K562 (cell line): ENCODE measurements at regions not wholly inside any gene's neighbourhood (a gene's known extent, or its start where the extent isn't known, plus 50 kb on each side); places are given as distances from the start of the nearest gene placed in this dataset.

Experiments
- ARID2 ChIP-seq: fragments of 450-650 bp; IDR thresholded peaks from 2 replicates; pipeline ENCODE4 v1.6.1; 2017; ENCODE audit warnings: antibody characterized with exemption, mild to moderate bottlenecking
- CCNT2 ChIP-seq: IDR thresholded peaks from 2 replicates; pipeline ENCODE4 v1.6.1; 2011; ENCODE audit warnings: borderline replicate concordance, low read depth, mild to moderate bottlenecking, moderate library complexity, mixed read lengths, low read length; ENCODE audit not compliant: insufficient read length; ENCODE audit errors: extremely low read depth
- CTBP1 ChIP-seq: fragments of 450-650 bp; IDR thresholded peaks from 2 replicates; pipeline ENCODE4 v1.6.1; 2016; ENCODE audit warnings: borderline replicate concordance
- DPF2 ChIP-seq: fragments of 450-650 bp; IDR thresholded peaks from 2 replicates; pipeline ENCODE4 v1.6.1; 2016
- FOSL1 ChIP-seq: fragments of 200-800 bp; sonication (Bioruptor generic); conservative IDR thresholded peaks from 2 replicates; pipeline ENCODE4 v1.6.1; 2016; ENCODE audit warnings: missing genetic modification characterization, missing compliant biosample characterization
- FOXA3 ChIP-seq, 2 experiments: fragments of 450-650 bp in 1 of 2; sonication (generic) in 1 of 2; formaldehyde crosslinking; IDR thresholded peaks in 1 of 2; conservative IDR thresholded peaks in 1 of 2; 2 replicates each; pipeline versions ENCODE4 v1.4.0 to v1.8.0; 2020 to 2022; ENCODE audit warnings: mild to moderate bottlenecking in 2 of 2, missing genetic modification reagents in 1 of 2
- KDM2B ChIP-seq: fragments of 250-450 bp; sonication (Bioruptor Pico); IDR thresholded peaks from 2 replicates; pipeline ENCODE4 v1.8.0; 2021; ENCODE audit warnings: mild to moderate bottlenecking, moderate library complexity
- LEF1 ChIP-seq: fragments of 450-650 bp; IDR thresholded peaks from 2 replicates; pipeline ENCODE4 v1.6.1; 2016; ENCODE audit warnings: mild to moderate bottlenecking
- MEIS2 ChIP-seq: fragments of 450-650 bp; IDR thresholded peaks from 2 replicates; pipeline ENCODE4 v1.6.1; 2014; ENCODE audit warnings: mild to moderate bottlenecking; ENCODE audit not compliant: partially characterized antibody
- NR2C1 ChIP-seq, 2 experiments: fragments of 450-650 bp; IDR thresholded peaks; 2 replicates each; pipeline ENCODE4 v1.6.1; 2017; ENCODE audit warnings: mild to moderate bottlenecking in 2 of 2, antibody characterized with exemption in 1 of 2, inconsistent platforms in 1 of 2, missing compliant biosample characterization in 1 of 2, missing genetic modification characterization in 1 of 2
- RAD21 ChIP-seq, 2 experiments: fragments of 250-450 bp in 1 of 2; fragments of 450-650 bp in 1 of 2; sonication (Bioruptor Pico) in 1 of 2; formaldehyde crosslinking in 1 of 2; IDR thresholded peaks in 1 of 2; conservative IDR thresholded peaks in 1 of 2; 2 replicates each; pipeline versions ENCODE4 v1.4.0 to v1.8.0; 2020 to 2022; ENCODE audit warnings: mild to moderate bottlenecking in 2 of 2, moderate library complexity in 1 of 2
- RUNX1 ChIP-seq: sonication (generic); IDR thresholded peaks from 2 replicates; pipeline ENCODE4 v1.6.1; 2016; ENCODE audit warnings: antibody characterized with exemption, low read depth
- ZNF224 ChIP-seq: sonication (generic); formaldehyde crosslinking; IDR thresholded peaks from 2 replicates; pipeline ENCODE4 v1.8.0; 2022; ENCODE audit warnings: mild to moderate bottlenecking, missing genetic modification reagents
- TF ChIP-seq, protein P1 (sequence below): fragments of 250-450 bp; sonication (Bioruptor Pico); IDR thresholded peaks from 2 replicates; pipeline ENCODE4 v1.9.0; 2021; ENCODE audit warnings: mild to moderate bottlenecking, inconsistent platforms
- TF ChIP-seq, protein P2 (sequence below): fragments of 450-650 bp; formaldehyde crosslinking; IDR thresholded peaks from 2 replicates; pipeline ENCODE4 v1.4.0; 2022; ENCODE audit warnings: missing genetic modification characterization
- TF ChIP-seq, protein P3 (sequence below): fragments of 450-650 bp; IDR thresholded peaks from 2 replicates; pipeline ENCODE4 v1.6.1; 2016; ENCODE audit warnings: mild to moderate bottlenecking
- TF ChIP-seq, protein P4 (sequence below): fragments of 450-650 bp; IDR thresholded peaks from 2 replicates; pipeline ENCODE4 v1.6.1; 2018; ENCODE audit not compliant: partially characterized antibody

DNA sequence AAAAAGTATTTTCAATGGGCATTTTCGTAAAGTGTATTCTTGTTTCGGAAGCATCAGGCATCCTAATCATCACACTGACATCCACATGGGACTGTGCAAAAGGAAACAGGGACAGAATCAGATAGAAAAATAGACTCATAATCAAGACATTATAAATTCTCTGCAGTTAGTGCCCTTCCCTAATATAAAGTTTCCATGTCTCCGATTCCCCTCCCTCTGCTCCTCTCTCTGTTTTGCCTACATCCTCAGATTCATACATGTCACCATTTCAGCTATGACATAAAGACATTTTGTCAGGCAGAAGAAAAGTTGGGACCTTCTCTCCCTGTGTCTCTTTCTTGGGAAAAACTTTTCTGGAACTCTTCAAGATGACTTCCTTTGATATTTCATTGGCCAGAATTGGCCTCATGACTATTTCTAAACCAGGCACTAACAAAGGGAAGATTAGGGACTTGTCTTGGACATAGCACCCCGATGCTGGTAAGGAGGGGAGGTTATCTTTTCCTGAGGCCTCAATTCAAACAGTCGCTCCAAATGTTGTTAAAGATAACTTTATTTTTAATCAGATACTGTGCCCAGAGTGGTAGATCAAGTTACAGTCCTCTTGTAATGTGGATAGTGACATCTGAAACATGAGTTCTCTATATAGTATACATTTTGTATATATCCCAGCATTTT, 212.1 kb upstream of the BTG1 start (continued):
- TF ChIP-seq, protein P1, sequence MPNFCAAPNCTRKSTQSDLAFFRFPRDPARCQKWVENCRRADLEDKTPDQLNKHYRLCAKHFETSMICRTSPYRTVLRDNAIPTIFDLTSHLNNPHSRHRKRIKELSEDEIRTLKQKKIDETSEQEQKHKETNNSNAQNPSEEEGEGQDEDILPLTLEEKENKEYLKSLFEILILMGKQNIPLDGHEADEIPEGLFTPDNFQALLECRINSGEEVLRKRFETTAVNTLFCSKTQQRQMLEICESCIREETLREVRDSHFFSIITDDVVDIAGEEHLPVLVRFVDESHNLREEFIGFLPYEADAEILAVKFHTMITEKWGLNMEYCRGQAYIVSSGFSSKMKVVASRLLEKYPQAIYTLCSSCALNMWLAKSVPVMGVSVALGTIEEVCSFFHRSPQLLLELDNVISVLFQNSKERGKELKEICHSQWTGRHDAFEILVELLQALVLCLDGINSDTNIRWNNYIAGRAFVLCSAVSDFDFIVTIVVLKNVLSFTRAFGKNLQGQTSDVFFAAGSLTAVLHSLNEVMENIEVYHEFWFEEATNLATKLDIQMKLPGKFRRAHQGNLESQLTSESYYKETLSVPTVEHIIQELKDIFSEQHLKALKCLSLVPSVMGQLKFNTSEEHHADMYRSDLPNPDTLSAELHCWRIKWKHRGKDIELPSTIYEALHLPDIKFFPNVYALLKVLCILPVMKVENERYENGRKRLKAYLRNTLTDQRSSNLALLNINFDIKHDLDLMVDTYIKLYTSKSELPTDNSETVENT (CRISPR knock-in tag) = no peak
- TF ChIP-seq, protein P2, sequence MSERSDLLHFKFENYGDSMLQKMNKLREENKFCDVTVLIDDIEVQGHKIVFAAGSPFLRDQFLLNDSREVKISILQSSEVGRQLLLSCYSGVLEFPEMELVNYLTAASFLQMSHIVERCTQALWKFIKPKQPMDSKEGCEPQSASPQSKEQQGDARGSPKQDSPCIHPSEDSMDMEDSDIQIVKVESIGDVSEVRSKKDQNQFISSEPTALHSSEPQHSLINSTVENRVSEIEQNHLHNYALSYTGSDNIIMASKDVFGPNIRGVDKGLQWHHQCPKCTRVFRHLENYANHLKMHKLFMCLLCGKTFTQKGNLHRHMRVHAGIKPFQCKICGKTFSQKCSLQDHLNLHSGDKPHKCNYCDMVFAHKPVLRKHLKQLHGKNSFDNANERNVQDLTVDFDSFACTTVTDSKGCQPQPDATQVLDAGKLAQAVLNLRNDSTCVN (CRISPR knock-in tag) = no peak
- peak; percentile 64 for TF ChIP-seq FOSL1 (tag)
- TF ChIP-seq RUNX1 = no peak
- TF ChIP-seq CCNT2 = peak; percentile 73
- TF ChIP-seq NR2C1 (IDR thresholded peaks at IDR 0.05) = no peak
- peak; percentile 32; the same call in 1 of the 2 replicates for TF ChIP-seq NR2C1 (tag; IDR thresholded peaks at IDR 0.05)
- no peak for TF ChIP-seq ARID2
- TF ChIP-seq MEIS2 = no peak
- TF ChIP-seq ZNF224 (CRISPR knock-in tag) = no peak
- peak; percentile 11 to 14; a peak in 1 of 4 replicates for TF ChIP-seq RAD21 (CRISPR knock-in tag; conservative IDR thresholded peaks at IDR 0.05 in 1 of 2, IDR thresholded peaks at IDR 0.05 in 1 of 2)
- TF ChIP-seq FOXA3 (CRISPR knock-in tag; conservative IDR thresholded peaks at IDR 0.05 in 1 of 2, IDR thresholded peaks at IDR 0.05 in 1 of 2) = 0 out of 4 replicates have a peak, but pooled peaks of 1 of the 2 experiments have one; percentile 34
- 0 out of 2 replicates have a peak, but pooled peaks have one; percentile 46 for TF ChIP-seq LEF1
- TF ChIP-seq KDM2B (CRISPR knock-in tag) = no peak
- TF ChIP-seq, protein P3, sequence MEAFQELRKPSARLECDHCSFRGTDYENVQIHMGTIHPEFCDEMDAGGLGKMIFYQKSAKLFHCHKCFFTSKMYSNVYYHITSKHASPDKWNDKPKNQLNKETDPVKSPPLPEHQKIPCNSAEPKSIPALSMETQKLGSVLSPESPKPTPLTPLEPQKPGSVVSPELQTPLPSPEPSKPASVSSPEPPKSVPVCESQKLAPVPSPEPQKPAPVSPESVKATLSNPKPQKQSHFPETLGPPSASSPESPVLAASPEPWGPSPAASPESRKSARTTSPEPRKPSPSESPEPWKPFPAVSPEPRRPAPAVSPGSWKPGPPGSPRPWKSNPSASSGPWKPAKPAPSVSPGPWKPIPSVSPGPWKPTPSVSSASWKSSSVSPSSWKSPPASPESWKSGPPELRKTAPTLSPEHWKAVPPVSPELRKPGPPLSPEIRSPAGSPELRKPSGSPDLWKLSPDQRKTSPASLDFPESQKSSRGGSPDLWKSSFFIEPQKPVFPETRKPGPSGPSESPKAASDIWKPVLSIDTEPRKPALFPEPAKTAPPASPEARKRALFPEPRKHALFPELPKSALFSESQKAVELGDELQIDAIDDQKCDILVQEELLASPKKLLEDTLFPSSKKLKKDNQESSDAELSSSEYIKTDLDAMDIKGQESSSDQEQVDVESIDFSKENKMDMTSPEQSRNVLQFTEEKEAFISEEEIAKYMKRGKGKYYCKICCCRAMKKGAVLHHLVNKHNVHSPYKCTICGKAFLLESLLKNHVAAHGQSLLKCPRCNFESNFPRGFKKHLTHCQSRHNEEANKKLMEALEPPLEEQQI = 0 out of 2 replicates have a peak, but pooled peaks have one; percentile 29
- peak; percentile 70; the same call in 1 of the 2 replicates for TF ChIP-seq CTBP1
- TF ChIP-seq, protein P4, sequence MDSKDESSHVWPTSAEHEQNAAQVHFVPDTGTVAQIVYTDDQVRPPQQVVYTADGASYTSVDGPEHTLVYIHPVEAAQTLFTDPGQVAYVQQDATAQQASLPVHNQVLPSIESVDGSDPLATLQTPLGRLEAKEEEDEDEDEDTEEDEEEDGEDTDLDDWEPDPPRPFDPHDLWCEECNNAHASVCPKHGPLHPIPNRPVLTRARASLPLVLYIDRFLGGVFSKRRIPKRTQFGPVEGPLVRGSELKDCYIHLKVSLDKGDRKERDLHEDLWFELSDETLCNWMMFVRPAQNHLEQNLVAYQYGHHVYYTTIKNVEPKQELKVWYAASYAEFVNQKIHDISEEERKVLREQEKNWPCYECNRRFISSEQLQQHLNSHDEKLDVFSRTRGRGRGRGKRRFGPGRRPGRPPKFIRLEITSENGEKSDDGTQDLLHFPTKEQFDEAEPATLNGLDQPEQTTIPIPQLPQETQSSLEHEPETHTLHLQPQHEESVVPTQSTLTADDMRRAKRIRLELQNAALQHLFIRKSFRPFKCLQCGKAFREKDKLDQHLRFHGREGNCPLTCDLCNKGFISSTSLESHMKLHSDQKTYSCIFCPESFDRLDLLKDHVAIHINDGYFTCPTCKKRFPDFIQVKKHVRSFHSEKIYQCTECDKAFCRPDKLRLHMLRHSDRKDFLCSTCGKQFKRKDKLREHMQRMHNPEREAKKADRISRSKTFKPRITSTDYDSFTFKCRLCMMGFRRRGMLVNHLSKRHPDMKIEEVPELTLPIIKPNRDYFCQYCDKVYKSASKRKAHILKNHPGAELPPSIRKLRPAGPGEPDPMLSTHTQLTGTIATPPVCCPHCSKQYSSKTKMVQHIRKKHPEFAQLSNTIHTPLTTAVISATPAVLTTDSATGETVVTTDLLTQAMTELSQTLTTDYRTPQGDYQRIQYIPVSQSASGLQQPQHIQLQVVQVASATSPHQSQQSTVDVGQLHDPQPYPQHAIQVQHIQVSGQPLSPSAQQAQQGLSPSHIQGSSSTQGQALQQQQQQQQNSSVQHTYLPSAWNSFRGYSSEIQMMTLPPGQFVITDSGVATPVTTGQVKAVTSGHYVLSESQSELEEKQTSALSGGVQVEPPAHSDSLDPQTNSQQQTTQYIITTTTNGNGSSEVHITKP = peak; percentile 27
- peak; percentile 79 for TF ChIP-seq DPF2
